ENCODE measurements at regions not wholly inside any gene's neighbourhood (a gene's known extent, or its start where the extent isn't known, plus 50 kb on each side); places are given as distances from the start of the nearest gene placed in this dataset.

DNA sequence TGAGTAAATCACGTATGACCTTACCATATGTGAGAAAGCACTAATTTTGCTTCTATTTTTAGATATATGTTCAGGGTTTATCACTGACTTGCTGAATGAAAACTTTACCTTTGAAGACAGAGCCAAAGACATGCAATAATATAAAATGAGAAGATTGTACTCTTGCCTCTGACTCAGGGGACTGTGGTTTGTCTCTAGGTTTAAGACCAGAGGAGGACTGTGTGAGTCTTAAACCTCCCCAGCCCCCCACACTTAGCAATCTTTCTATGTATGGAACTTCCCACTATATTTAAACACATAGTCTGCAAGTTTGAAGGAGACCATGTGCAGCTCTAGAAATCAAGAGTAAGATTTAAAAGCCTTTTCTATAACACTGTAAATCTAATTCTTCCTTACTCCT is 368.7 kb upstream of the FAM241A start:
- TF ChIP-seq EZH2 (IDR thresholded peaks at IDR 0.05; ENCODE audit: borderline replicate concordance, low read length) = no peak
- TF ChIP-seq, protein P1, sequence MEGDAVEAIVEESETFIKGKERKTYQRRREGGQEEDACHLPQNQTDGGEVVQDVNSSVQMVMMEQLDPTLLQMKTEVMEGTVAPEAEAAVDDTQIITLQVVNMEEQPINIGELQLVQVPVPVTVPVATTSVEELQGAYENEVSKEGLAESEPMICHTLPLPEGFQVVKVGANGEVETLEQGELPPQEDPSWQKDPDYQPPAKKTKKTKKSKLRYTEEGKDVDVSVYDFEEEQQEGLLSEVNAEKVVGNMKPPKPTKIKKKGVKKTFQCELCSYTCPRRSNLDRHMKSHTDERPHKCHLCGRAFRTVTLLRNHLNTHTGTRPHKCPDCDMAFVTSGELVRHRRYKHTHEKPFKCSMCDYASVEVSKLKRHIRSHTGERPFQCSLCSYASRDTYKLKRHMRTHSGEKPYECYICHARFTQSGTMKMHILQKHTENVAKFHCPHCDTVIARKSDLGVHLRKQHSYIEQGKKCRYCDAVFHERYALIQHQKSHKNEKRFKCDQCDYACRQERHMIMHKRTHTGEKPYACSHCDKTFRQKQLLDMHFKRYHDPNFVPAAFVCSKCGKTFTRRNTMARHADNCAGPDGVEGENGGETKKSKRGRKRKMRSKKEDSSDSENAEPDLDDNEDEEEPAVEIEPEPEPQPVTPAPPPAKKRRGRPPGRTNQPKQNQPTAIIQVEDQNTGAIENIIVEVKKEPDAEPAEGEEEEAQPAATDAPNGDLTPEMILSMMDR (conservative IDR thresholded peaks at IDR 0.05 in 1 of 2, IDR thresholded peaks at IDR 0.05 in 1 of 2; ENCODE audit: extremely low read depth in 1 of 2, insufficient read depth in 1 of 2, low read depth in 1 of 2, low read length in 2 of 2) = no peak

All from mammary epithelial cell (primary cell).